NOMO-1 treated with DMSO at 0.1 percent for 48 hours (cell line): ENCODE measurements at regions not wholly inside any gene's neighbourhood (a gene's known extent, or its start where the extent isn't known, plus 50 kb on each side); places are given as distances from the start of the nearest gene placed in this dataset.
"Not testable (repeated sequence)": the region's sequence is repeated elsewhere in the genome, so short reads cannot be mapped to it uniquely, and the experiment has no call there.

ENCODE experiments used
- DNase-seq: peaks from one replicate; lab custom pipeline; 2025; ENCODE audit not compliant: unreplicated experiment; lab: John Stamatoyannopoulos, UW

DNA sequence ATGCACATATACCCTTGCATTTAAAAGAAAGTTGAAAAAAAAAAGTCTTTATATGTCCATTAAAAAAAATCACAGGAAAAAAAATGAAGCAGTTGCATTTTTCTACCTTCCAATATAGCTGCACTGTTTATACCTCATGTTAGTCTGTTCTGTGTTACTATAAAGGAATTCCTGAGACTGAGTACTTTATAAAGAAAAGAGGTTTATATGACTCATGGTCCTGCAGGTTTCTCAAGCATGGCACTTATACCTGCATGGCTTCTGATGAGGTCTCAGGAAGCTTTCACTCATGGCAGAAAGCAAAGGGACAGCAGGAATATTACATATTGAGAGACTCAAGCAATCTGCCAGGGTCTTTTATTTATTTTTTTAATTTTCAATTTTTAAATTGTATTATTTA, 277.2 kb upstream of the BCHE start:
- DNase-seq, result no peak

GRCh38 chr3:166111562-166111961, 274.3 kb upstream of the BCHE start:
- DNase-seq, result no peak

DNA sequence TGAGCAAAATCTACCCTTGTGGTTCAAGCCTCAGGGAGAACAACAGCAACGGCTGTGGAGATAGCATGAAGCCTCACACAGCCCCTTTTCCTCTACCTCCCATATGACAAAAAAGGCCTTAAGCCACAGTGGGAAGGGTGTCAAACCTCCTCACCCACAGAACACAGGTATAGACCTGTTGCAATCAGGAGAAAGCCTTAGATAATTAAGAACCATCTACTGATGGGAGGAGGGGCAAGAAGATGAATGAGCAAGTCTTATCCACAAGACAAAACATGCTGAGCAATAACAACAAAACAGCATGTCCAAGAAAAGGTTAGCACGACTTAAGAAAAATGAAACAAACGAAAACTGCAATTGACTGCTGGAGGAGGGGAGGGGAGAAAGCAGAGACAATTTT, 272.9 kb upstream of the BCHE start:
- no peak for DNase-seq

- DNase-seq, result no peak
These were observed 267.7 kb upstream of the BCHE start for GRCh38 chr3:166104938-166105337.

DNA sequence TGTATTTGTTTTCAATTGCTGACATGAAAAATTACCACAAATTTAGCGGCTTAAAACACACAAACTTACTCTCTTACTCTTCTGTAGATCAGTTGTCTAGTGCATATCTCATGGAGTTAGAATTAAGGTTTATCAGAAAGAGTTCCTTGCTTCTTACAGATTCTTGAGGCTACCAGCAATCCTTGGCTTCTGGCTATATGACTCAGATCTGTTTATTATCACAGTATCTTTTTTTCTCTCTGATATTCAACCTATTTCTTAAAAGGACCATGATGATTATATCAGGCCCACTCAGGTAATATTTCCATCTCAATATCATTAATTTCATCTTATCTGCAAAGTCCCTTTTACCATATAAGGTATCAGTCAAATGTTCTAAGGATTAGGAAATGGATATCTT, 263.5 kb upstream of the BCHE start:
- no peak for DNase-seq

DNA sequence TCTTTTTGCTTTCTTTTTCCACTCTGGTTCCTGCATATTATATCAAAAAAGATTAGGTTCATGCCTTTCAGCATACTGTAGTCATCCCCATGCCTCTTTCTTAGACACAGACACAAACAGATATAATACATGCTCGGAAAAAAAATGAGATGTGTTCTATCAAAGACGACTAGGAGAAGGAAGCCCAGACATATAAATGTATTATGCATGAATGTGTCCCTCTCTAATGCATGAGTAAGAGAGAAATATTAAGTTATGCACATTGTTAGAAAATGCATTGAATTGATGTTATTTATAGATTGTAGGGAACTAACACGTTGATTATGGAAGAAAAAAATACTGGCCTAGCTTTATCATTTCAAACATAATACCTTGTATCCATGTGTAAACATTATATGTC, 252.4 kb upstream of the BCHE start:
- no peak for DNase-seq

- DNase-seq, result no peak
These were observed 248.1 kb upstream of the BCHE start for GRCh38 chr3:166085164-166085856.

- no peak for DNase-seq
These were observed 242.9 kb upstream of the BCHE start for GRCh38 chr3:166080096-166080495.

DNA sequence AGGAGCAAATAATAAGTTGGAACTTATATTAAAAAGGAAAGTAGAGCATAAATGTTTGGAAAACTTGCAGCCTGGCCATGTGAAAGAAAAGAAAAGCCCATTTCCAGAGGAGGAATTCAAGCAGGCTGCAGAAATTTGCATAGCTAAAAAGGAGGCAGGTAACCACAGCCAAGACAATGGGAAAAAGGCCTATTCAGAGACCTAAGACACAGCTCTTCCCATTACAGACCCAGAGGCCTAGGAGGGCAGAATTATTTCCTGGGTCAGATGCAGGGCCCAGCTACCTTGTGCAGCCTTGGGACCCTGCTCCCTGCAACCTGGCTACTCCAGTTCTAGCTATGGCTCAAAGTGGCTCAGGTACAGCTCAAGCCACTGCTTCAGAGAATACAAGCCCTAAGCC, 234.6 kb upstream of the BCHE start:
- DNase-seq, result no peak

- no peak for DNase-seq
These were observed 227.3 kb upstream of the BCHE start for GRCh38 chr3:166064476-166064875.

DNA sequence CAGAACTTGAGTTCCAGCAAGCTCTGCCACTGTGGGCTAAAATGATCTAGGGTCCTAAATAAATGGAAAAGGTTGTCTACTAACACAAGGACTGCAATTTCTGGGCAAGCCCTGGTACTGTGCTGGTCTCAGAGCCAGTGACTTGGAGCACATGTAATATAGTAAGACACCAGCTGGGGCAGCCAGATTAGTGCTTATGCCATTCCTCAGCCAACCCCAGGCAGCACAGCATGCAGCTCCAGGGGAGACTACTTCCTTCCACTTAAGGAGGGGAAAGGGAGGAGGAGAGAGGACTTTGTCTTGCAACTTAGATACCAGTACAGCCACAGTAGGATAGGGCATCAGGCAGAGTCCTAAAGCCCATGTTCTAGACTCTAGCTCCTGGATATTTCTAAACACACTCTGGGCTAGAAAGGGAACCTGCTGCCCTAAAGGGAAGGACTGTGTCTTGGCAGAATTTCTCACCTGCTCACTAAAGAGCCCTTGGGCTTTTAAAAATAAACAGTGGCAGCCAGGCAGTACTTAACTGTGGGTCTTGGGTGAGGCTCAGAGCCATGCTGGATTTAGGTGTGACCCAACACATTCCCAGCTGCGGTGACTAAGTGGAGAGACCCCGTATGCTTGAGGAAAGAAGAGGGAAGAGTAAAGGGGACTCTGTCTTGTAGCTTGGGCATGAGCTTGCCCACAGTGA, 223.7 kb upstream of the BCHE start:
- no peak for DNase-seq

DNA sequence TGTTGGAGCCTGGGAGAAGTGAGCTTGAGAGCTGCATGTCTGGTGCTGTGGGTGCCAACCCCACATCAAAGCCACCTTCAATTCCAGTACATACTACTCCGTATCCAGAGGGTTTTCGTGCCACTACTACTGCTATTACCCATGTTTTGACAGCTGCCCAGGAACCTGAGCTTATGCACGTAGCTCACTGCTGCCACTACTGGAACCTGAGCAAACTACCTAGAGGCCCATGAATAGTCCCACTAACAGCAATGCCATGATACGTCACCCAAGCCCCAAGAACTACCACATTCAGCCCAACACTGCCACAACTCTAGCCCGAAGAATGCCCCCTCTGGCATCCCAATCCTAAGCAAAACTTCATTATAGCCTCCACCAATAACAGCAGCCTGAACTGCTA, 215.2 kb upstream of the BCHE start:
- DNase-seq, result no peak

DNA sequence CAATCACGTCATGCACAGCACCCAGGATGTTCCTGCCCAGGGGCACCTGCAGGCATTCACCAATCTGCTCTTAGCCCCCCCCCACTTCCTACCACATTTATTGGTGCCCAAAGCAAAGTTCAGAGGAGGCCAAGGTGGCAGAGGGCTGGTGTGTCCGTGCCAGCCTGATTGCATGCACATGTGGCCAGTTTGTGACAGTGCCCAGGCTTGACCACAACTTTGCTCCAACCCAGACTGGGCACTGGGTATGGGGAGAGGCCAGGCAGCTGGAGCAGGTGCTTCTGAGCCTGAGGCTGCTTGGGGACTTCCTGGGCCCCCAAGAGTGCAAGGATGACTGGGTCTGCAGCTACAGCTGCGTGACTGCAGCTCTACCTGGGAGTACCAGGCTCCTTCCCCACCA, 192.3 kb upstream of the BCHE start:
- DNase-seq, result no peak

DNA sequence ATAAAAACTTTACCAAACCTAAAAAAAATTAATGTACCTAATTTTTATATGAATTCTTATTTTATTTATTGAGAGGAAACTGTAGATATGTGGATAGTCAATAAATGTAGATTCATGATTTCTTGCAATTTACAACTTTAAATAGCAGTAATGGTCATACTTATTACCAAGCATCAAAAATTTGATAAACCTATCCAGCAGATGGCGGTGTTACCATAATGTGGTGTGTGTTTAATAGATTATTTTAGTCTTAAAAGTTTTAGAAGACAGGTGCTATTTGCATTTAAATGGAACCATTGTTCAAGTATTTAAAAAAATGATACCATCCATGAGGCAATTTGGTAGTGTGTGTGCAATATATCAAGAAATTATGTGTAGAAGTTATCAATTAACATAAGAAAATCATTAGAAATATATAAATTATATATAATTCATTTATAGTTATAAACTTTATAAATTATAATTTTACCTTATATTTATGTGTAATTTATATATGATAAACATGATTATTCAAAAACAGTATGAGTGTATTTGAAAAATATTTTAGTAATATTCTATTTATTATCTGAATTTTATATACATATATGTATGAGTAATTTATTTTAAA, 176.0 kb upstream of the BCHE start:
- DNase-seq, result peak; percentile 10

- no peak for DNase-seq
These were observed 174.5 kb upstream of the BCHE start for GRCh38 chr3:166011771-166012170.

DNA sequence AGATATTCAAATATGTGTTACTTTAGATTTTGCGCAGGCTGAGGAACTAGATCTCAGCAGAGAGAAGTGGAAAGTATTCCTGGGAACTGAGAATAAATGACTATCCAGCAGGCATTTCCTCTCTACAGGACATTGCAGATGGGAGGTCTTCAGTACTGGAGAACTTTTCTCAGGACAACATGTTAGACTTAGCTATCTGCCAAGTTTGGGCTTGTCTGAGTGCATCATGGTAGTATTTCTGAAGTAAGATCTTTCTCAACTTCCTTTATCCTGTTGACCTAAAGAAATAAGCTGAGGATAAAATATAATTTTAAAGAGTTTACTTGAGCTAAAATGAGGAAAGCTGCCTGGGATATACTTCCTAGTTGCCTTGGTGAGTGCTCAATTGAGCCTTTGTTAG, 167.9 kb upstream of the BCHE start:
- no peak for DNase-seq

GRCh38 chr3:165994293-165994692, 157.1 kb upstream of the BCHE start:
- DNase-seq, result no peak

GRCh38 chr3:165984589-165984988, 147.4 kb upstream of the BCHE start:
- DNase-seq, result no peak

DNA sequence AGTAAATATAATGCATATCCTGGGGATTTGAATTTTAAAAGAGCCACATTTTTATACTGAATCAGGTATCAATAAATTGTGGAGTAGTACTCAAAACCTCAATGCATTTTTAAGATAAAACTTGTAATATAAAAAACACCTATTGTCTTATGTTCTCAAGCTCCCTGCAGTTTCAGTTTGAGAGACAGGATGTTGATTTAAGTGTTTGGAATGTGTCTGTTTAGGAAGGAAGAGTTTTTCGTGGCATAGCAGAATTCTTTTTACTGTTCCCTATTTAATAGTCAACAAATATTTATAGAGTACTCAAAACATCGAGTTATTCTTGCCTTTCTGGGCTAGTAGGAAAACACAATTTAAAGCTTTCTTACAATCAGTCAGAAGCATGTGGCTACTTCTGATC, 146.1 kb upstream of the BCHE start:
- DNase-seq, result no peak

DNA sequence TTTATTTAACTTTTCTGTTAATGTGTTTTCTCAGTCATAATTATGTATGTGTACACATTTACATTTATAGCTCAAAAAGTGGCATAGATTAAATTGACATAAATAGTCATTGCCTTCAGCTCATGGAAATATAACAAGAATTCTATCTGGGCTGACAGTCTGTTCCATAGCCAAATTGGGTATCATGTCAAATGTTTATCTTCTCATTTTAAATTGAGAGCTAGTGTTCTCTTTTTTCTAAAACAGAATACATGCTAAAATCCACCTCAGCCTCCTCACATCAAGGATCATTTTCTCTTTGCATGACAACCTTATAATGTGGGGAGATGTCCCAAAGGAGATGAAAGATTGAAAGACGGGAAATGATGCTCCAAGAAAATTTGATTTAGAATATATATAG, 144.1 kb upstream of the BCHE start:
- no peak for DNase-seq

DNA sequence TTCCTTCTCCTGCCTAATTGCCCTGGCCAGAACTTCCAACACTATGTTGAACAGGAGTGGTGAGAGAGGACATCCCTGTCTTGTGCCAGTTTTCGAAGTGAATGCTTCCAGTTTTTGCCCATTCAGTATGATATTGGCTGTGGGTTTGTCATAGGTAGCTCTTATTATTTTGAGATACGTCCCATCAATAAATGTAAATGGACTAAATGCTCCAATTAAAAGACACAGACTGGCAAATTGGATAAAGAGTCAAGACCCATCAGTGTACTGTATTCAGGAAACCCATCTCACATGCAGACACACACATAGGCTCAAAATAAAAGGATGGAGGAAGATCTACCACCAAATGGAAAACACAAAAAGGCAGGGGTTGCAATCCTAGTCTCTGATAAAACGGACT, 123.6 kb upstream of the BCHE start:
- DNase-seq, result not testable (repeated sequence)

GRCh38 chr3:165954171-165954570, 116.9 kb upstream of the BCHE start:
- no peak for DNase-seq

GRCh38 chr3:165946360-165946759, 109.1 kb upstream of the BCHE start:
- DNase-seq, result no peak
